Peyer's patch (tissue), 4 donors: ENCODE measurements at regions not wholly inside any gene's neighbourhood (a gene's known extent, or its start where the extent isn't known, plus 50 kb on each side); places are given as distances from the start of the nearest gene placed in this dataset.

Source experiments
- CTCF ChIP-seq, 6 experiments: fragments of 450-650 bp in 4 of 6; fragments of 200-600 bp in 2 of 6; sonication (generic) in 1 of 6; IDR thresholded peaks; one replicate each; pipeline ENCODE4 v1.5.1; 2017 to 2019; ENCODE audit warnings: antibody characterized with exemption in 6 of 6, mild to moderate bottlenecking in 3 of 6, moderate library complexity in 1 of 6
- POLR2A ChIP-seq, 2 donors: fragments of 450-650 bp; IDR thresholded peaks; one replicate each; pipeline ENCODE4 v1.5.1; 2017; ENCODE audit warnings: antibody characterized with exemption in 2 of 2, mild to moderate bottlenecking in 2 of 2, moderate library complexity in 2 of 2

- TF ChIP-seq CTCF (IDR thresholded peaks at IDR 0.05) (no peak), POLR2A (IDR thresholded peaks at IDR 0.05) (no peak)
Measured at GRCh38 chr5:98436667-98437066, 336.8 kb upstream of the RGMB start.
